CD4-positive, alpha-beta T cell treated with Interleukin-4 for 1 hour (primary cell): ENCODE measurements at regions not wholly inside any gene's neighbourhood (a gene's known extent, or its start where the extent isn't known, plus 50 kb on each side); places are given as distances from the start of the nearest gene placed in this dataset.

ENCODE experiments used
- DNase-seq, 2 donors: peaks; one replicate each; pipeline ENCODE4 v3.0.0-alpha.2; 2020 to 2022

DNA sequence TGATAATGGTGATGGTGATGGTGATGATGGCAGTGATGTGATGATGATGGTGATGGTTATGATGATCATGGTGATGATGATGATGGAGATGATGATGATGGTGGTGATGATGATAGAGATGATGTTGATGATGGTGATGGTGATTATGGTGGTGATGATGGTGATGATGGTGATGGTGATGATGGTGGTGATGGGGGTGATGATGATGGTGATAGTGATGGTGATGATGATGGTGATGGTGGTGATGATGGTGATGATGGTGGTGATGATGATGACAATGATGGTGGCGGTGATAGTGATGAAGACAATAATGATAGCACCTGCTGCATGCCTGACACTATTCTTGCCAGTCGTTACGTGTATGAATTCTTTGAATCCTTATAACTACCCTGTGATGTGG is 317.9 kb upstream of the AJAP1 start:
- DNase-seq, result no peak

DNA sequence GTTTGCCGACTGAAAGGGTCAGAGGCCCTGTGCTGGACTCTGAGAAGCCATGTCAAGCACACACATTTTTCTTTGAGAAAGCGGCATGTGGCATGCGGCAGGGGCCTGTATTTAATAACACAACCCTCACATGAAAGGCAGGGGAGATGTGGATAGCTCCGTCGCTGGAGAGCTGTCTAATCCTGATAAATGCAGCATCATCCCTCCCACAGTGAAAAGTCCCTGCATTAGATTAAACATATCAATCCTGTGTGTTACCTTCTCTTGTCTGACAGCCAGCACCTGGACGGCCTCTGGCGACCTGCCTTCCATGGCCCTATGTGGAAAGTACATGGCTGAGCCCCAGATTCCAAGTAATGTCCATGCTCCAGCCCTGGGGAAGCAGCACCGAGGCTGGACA is 313.0 kb upstream of the AJAP1 start:
- no peak for DNase-seq

DNA sequence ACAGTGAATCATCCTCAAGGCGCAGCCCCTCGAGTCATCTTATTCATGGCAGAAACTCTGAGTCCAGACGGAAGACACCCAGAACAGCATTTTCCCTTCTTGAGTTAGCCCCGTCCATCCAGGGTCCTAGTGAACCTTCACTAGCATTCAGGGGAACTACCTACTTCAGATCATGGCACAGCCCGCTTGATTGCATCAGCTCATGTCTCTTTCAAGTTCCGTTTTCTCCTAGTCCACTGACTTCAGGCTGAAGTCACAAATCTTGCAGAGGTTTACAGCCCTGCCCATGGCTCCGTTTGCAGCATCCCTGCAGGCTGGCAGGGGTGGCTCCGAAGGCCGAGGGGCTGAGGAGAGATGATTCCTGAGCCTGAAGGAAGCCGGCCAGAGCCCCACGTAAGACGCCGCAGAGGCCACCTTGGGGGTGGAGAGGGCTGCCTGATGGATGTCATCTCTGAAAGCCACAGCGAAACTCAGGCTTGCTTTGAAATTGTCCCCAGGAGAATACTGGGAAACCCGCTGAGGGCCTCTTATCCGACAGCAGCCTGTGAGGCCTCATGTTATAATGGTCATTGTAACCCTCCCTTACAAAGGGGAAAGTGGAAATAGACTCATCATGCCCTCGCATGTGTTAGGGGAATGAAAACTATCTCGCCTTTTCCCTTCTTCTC is 310.2 kb upstream of the AJAP1 start:
- no peak for DNase-seq

DNA sequence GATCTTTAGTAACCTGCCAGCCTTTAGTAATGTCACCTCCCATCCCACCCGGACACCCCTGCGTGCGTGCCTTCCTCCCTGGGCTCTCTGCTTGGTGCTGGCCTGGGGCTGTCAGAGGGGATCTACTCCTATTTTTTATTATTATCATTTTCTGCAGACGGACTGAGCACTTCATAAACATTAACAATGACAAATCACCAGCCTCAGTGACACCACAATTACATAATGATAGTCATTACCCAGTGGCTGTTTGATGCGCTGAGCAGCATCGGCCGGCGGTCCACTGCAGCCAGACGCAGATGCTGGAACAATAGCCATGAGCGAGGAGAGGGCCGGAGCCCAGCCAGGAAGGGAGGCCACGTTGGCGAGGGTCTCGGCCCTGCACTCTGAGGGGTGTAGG is 309.3 kb upstream of the AJAP1 start:
- DNase-seq, result no peak

DNA sequence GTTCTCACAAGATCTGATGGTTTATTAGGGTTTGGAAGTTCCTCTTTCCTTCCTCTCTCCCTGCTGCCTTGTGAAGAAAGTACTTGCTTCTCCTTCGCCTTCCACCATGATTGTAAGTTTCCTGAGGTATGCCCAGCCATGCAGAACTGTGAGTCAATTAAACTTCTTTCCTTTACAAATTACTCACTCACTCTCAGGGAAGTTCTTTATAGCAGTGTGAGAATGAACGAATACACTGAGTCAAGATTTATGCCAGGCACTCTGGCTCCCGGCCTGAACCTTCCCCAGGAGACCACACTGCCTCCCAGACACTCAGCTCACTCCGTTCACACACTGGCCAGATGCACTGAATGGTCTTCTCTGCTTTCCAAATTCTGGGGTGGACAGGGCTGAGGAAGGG is 308.3 kb upstream of the AJAP1 start:
- no peak for DNase-seq

DNA sequence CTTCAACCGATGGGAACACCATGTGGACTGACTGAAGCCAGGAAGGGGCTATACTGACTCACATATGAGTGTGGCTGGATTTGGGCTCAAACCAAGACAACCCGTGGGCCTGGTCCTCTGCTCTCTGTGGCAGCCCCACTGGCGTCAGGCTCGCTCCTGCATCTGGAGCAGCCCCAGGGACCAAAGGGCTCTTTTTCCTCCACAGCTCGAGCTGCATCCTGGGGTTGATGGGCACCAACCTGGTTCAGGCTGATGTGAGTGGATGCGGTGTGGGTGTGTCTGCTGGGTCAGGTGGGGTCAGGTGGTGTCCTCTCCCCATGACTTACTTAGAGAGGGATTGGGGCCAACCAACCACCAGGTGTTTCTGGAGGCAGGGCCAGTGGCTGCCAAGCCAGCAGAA is 303.0 kb upstream of the AJAP1 start:
- no peak for DNase-seq

DNA sequence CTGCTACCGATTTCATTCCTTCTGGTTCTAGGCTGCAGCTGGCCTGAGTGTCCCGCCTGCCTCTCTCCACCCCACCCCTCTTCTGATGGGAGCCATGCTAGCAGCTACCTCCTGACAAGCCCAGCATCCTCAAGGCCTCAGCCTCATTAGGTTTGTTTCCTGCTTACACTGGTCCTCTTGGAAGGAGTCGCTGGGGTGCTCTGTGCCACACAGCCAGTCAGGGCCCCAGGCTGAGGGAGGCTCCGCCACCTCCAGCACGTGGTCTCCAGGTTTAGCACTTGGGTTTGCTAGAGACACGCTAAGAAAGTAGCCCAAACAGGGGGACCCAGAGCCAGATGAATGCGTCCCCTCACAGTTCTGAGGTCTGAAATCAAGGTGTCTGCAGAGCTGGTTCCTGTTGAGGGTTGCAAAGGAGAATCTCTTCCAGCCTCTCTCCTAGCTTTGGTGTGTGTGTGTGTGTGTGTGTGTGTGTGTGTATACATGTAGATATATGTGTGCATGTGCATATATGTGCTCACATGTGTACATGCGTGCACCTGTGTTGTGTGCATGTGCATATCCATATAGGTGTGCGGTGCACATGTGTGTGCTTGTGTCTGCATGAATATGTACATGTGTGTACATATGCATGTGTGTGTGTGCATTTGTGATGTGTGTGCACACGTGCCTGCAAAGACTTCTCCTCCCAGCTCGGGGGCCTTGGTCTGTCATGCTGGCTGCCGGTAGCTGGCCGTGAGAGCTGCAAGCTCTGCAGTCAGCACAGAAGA is 301.1 kb upstream of the AJAP1 start:
- no peak for DNase-seq

DNA sequence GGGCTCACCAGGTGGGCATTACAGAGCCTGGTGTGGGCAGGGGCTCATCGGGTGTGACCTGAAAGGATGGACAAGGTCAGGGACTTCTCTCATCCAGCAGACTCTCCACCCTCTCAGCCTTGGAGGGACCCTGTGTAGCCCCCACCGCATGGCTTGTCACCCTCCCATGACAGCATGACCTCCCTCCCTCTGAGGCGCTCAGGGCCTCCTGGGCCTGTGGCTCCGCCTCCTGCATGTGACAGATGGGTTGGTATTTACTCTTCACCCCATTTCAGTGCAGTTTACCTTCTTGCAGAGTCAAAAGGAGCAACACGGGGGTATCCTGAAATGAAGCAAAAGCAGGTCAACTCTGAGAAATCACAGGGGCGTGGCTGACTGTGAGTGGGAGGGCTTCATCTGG is 298.6 kb upstream of the AJAP1 start:
- no peak for DNase-seq

DNA sequence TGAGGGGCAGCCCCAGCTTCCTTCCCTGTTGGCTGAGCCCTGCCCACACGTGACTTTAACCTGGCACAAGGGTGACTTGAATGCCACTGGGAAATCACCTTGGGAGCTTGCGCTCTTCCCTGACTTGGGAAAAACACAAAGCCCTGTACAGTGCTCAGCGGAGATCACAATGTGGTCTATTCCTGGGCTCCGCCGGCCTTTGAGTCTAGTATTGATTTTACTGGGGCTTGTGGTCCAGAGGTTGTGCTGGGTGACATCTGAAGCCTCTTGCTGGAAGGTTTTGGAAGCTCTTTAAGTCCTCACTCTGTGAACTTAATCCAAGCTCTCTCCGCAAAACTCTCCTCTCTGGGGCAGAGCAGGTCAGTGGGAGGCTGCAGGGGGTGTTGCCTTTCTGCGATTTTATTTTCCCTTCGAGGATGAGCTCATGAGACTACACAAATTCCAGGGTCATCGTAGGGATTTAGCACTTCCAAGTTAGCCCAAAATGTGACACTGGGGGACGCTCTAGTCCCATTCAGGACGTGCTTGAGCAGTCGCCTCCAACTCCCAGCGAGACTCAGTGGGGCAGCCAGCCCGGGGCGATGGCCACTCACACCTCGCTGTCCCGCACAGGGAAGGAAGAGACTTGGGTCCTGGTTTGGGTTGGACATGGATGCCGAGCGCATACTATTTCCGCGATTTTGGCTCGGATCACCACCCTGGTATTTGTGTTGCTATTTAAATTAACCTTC is 291.9 kb upstream of the AJAP1 start:
- DNase-seq, result no peak

DNA sequence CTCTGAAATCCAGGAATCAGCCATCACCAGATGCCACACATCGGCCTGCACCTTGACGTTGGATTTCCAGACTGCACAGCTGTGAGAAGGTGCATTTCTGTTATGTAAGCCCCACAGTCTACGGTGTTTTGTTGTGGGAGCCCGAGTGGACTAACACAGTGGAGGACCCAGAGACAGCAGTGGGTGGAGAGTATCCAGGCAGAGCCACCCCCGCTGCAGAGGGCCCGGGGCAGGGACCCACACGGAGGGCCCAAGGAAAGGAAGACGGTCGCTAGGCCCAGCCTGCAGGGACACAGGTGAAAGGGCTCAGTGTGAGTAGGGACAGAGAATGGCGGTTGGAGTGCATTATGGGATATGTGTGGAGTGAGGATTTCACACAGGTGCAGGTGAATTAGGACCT is 288.3 kb upstream of the AJAP1 start:
- no peak for DNase-seq

DNA sequence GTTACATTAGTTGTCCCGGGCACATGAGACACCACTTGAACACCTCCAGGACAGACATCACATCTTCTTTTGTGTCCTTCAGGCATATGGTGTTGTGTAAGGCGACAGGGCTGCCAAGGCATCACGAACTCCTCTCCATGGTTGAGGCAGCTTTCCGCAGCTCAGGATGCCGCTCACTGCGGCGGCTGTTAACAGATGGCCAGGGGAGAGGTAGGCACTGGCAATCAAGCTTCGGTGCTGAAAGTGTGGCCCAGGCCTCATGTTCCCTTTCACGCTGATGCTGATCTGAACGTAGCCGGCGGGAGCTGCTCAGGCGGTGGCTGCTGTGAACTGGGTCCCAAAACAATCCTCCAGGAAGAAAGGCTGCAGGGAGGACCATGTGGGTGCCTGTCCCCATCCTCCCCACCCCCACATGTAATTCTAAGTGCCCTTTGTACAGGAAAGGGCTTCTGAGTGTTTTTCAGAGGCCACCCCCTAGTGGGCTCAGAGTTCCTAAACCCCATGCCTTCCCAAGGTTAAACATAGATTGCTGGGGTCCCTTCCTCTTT is 287.1 kb upstream of the AJAP1 start:
- DNase-seq, result no peak

DNA sequence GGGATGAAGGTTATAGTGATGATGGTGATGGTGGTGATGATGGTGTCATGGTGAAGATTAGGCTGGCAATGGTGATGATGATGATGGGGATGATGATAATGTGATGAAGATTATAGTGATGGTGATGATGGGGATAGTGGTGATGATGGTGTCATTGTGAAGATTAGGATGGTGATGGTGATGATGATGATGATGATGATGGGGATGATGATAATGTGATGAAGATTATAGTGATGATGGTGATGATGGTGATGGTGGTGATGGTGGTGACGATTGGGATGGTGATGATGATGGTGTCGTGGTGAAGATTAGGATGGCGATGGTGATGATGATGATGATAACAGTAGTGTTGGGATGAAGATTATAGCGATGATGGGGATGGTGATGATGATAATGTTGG is 285.1 kb upstream of the AJAP1 start:
- no peak for DNase-seq

DNA sequence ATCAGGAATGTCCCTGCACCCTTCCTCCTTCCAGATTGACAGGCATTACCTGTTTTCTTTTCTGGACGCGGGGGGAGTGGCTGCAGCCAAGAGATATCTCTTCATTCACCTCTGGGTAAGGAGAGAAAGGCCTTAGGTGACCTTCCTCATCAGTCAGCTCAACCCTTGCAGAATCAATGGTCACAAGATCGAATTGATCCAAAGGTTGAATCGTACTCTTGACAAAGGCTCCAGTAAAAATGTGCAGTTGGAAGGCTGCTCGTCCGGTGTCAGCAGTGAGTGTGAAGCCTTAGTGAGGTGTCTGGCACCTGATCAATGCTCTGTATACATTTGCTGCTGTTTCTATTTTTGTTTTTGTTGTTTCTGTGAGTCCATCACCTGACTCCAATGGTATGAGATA is 282.6 kb upstream of the AJAP1 start:
- DNase-seq, result no peak

DNA sequence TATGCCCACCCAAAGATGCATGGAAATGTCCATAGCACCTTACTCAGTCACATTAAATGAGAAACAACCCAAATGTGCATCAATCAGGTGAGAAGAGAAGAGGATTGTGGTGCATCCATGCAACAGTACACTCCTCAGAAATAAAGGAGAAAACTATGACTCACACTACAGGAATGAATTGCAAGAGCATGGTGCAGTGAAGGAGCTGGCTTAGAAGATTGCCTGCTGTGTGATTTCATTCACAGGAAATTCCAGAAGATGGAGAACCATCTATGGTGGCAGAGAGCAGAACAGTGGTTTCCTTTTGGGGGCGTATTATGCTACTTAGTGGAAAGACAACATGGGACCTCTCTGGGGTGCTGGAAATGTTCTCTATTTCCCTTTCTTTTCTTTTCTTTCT is 278.6 kb upstream of the AJAP1 start:
- DNase-seq, result no peak

DNA sequence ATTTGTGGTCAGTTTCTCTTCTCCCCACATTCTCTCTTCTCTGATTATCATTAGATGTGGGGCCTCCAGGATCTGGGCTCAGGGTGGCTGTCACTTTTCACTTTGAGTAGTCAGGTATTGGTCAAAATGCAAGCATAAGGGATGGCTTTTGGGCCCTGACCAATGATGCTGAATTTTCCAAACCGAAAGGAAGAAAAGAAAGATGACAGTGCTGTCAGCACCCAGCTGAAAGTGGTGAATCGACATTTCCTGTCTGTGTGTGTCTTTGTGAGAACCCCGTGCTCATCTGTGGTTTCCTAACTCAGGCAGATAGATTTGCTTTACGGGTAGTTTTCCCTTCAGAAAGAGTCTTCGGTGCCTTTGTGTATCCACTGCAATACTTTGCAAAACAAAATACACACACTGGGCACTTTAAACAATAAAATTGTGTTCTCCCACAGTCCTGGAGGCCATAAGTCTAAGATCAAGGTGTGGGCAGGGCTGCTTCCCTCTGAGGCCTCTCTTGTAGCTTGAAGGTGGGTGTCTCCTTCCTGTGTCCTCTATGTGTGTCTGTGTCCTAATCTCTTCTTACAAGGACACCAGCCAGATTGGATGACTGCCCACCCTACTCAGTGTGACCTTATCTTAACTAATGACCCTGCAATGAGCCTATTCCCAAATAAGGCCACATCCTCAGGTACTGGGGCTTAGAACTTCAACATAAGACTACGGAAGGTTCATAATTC is 274.8 kb upstream of the AJAP1 start:
- DNase-seq, result peak in 1 of 2 donors; percentile 1

DNA sequence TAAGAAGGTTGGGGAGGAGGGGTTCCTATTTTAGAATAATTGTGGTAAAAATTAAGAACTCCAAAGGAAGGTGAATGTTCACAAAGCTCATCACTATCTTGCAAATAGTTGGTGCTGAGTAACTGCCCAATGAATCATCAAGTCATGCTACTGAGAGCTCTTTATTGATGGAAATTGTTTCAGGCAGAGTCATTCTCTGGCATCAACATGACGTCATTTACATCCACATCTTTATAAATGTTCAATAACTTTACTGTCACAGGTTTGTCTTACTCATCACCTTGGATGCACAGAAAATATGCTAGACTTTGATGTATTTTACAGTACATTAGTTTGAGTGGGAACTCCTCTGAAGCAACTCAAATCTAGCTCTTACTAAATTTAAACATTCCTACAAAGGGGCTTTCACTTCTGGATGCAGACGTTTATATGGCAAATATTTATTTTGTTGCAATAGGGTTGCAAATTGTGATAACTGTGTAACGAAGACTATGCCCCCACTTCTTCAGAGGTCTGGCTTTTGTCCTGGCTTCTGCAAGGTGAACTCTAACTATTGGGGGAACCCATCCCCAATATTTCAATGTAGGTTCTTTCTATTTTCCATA is 273.7 kb upstream of the AJAP1 start:
- no peak for DNase-seq

DNA sequence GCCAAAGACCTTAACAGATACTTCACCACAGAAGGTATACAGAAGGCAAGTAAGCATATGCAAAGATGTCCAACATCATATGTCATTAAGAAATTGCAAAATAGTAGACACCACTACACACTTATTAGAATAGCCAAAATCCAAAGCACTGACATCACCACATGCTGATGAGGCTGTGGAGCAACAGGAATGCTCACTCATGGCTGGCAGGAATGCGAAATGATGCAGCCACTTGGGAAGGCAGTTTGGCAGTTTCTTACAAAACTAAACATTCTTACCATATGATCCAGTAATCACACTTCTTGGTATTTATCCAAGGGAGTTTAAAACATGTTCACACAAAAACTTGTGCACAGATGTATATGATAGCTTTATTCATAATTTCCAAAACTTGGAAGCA is 261.2 kb upstream of the AJAP1 start:
- no peak for DNase-seq

DNA sequence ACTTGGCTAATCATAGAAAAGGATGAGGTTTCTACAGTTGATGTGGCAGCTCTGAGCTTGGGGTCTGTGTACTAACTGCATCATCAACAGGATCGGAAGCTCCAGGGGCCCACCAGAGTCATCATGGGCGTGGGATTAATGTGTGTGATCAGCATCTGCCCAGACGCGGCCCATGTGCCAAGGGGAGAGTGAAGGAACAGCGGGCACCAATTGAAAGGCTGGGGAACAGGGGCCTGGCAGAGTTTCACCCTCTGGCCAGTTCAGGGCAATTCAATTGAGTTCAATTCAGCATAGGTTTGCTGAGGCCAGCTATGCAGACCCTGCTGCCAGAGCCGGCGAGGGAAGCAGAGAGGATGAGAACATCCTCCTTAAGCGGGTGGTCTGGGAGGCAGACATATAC is 260.0 kb upstream of the AJAP1 start:
- no peak for DNase-seq

DNA sequence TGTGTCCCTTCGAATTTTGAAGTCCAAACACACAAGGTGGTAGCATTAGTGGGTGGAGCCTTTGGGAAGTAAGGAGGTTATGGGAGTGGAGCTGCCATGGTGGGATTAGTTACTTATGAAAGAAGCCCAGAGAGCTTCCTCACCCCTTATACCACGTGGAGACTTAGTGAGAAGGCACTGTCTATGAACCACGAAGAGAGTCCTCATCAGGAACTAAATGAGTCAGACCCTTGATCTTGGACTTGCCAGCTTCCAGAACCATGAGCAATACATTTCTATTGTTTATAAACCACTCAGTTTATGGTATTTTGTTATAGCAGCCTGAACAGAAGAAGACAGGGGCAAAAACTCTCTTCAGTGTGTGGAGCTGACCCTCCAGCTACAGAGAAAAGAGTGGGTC is 259.3 kb upstream of the AJAP1 start:
- no peak for DNase-seq

DNA sequence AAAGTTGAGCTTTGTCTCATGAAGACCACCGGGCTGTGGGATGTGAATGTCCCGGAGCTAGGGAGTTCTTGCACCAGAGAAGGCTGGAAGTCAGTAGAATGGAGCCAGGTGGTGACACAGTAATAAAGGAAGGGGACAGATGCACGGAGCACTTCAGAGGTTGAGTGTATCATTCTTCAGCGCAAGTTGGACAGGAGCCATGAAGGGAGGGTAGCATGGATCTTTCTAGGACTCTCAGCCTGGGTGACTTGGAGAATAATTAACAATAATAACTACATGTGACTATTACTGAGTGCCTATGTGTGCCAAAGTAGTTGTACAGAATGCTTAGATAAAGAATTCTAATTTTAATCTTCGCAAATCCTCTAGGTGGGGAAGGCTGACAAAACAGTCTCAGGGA is 258.7 kb upstream of the AJAP1 start:
- DNase-seq, result no peak

DNA sequence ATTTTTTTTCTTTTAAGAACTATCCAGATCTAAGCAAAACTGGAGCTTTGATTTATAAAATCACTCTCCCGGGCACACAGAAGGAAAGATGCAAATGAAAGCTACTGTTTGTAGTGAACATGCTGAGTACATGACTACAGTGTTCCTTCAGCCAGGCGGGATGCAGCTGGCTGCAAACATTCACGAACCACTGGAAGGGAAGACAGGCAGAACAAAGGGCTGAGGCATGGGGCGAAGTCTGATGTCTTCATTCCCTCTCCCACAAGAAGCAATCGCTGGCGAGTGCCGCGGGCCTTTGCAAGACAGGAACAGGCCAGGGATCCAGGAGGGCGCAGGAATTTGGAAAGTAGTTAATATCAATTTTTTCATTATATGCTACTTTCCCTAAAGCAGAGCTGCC is 257.9 kb upstream of the AJAP1 start:
- DNase-seq, result no peak

DNA sequence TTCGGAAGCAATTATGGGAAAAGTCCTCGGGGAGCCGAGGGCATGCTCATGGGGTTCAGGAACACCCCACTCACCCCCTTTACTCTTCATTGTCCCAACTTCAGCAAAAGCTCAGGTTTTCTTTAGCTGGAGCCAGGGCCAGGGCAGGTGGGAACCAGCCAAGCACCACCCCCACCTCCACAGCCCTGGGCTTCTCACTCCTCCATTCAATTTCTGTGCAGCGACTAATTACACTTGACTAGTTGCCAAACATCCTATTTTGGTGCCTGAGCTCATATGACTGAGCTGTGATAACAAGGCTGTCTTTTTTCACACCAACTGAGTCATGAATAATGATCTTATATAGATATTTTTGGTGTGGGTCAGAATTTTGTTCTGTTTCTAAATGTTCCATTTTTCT is 257.2 kb upstream of the AJAP1 start:
- DNase-seq, result no peak

DNA sequence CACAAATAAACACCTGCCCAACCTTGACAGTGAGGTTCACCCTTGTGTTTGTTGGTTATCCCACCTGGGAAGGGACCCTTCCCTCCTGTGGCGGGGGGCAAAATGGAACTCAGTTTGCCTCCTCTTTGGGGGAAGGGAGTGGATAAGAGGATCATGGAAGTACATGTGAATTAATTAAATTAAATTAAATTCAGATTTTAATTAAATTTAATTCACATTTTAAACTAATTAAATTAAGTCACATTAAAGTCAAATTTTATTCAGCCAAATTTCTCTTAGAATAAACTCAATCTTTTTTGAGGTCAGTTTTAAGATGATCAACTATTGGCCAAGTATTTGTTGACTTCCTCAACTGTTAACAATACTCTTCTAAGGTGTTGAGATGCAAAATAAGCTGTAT is 252.4 kb upstream of the AJAP1 start:
- no peak for DNase-seq
